ENCODE measurements at regions not wholly inside any gene's neighbourhood (a gene's known extent, or its start where the extent isn't known, plus 50 kb on each side); places are given as distances from the start of the nearest gene placed in this dataset.

DNA sequence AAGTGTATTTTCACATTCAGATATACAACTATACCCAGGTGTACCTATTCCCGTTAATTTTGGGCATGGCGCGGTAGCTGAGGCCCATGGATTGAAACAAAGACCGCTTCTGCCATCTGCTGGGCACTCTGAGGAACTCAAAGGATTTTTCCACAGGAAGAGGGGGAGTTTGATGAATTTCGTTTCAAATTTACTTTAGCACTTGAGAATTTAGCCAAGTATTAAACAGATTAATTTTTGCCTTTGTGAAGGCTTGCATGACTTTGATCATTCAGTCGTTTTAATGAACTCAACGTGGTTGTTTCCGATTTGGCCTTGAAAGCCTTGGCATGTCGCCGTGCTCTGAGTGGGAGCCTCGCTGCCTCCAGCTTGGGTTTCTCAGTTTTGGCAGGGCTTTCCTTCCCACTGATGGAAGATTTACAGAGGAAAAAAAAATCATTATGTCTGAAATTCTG is 153.2 kb upstream of the DDHD1 start:
- TF ChIP-seq, protein P1, sequence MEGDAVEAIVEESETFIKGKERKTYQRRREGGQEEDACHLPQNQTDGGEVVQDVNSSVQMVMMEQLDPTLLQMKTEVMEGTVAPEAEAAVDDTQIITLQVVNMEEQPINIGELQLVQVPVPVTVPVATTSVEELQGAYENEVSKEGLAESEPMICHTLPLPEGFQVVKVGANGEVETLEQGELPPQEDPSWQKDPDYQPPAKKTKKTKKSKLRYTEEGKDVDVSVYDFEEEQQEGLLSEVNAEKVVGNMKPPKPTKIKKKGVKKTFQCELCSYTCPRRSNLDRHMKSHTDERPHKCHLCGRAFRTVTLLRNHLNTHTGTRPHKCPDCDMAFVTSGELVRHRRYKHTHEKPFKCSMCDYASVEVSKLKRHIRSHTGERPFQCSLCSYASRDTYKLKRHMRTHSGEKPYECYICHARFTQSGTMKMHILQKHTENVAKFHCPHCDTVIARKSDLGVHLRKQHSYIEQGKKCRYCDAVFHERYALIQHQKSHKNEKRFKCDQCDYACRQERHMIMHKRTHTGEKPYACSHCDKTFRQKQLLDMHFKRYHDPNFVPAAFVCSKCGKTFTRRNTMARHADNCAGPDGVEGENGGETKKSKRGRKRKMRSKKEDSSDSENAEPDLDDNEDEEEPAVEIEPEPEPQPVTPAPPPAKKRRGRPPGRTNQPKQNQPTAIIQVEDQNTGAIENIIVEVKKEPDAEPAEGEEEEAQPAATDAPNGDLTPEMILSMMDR (IDR thresholded peaks at IDR 0.05) = peak; percentile 70 to 80 (median 77)
- no peak for TF ChIP-seq POLR2A (IDR thresholded peaks at IDR 0.05)
